Ascending aorta (tissue), 2 donors: ENCODE measurements at regions not wholly inside any gene's neighbourhood (a gene's known extent, or its start where the extent isn't known, plus 50 kb on each side); places are given as distances from the start of the nearest gene placed in this dataset.

Experiments used
- DNase-seq, 2 donors: peaks; one replicate each; pipeline ENCODE4 v3.0.0-alpha.2; 2019; ENCODE audit warnings: low spot score in 2 of 2
- H3K27ac ChIP-seq, 2 donors: fragments of 200-600 bp; sonication (generic); one replicate each; pipeline ENCODE4 v1.5.1; 2016 to 2017; ENCODE audit warnings: mild to moderate bottlenecking in 1 of 2
- H3K27me3 ChIP-seq: fragments of 200-600 bp; sonication (generic); one replicate; pipeline ENCODE4 v1.5.1; 2017
- H3K36me3 ChIP-seq, 2 donors: fragments of 200-600 bp; sonication (generic); one replicate each; pipeline ENCODE4 v1.5.1; 2016
- H3K4me1 ChIP-seq, 2 donors: fragments of 200-600 bp; sonication (generic); one replicate each; pipeline ENCODE4 v1.5.1; 2016 to 2017; ENCODE audit warnings: mild to moderate bottlenecking in 1 of 2
- H3K4me3 ChIP-seq, 2 donors: fragments of 200-600 bp; sonication (generic); one replicate each; pipeline ENCODE4 v1.5.1; 2016 to 2017; ENCODE audit warnings: mild to moderate bottlenecking in 1 of 2
- H3K9me3 ChIP-seq, 2 donors: fragments of 200-600 bp; sonication (generic); one replicate each; pipeline ENCODE4 v1.5.1; 2016
- intact Hi-C: fragments of 100-400 bp; cut with DNase I; formaldehyde crosslinking; loops from one replicate; pipeline ENCODE4 v1.15.1; 2023
- TF ChIP-seq, protein P1 (sequence below), 3 experiments: fragments of 200-600 bp in 2 of 3; fragments of 450-650 bp in 1 of 3; sonication (generic) in 2 of 3; IDR thresholded peaks; one replicate each; pipeline ENCODE4 v1.5.1; 2016 to 2019; ENCODE audit warnings: antibody characterized with exemption in 3 of 3, mild to moderate bottlenecking in 1 of 3, moderate library complexity in 1 of 3

DNA sequence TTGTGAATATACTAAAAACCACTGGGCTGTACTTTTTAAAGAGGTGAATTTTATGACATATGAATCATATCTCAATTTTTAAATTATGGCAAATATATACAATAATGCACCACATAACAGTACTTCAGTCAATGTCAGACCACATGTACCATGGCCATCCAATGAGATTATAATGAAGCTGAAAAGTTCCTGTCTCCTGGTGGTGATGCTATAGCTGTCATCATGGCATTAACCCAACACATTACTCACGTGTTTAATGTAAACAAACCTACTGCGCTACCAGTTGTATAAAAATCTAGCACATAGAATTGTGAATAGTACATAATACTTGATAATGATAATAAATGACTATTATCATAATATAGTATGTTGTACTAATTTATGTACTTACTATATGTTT lies 77.6 kb upstream of the ID2 start:
- DNase-seq = no peak
- Histone ChIP-seq H3K4me1 (peaks cover 0 to 7% of the 10 kb centered on the region in 2 donors), H3K27me3 (no peaks in the 10 kb centered on the region), H3K27ac (no peak overlapping the region), H3K4me3 (no peak overlapping the region), H3K9me3 (no peaks in the 10 kb centered on the region), H3K36me3 (no peaks in the 10 kb centered on the region)
- TF ChIP-seq, protein P1, sequence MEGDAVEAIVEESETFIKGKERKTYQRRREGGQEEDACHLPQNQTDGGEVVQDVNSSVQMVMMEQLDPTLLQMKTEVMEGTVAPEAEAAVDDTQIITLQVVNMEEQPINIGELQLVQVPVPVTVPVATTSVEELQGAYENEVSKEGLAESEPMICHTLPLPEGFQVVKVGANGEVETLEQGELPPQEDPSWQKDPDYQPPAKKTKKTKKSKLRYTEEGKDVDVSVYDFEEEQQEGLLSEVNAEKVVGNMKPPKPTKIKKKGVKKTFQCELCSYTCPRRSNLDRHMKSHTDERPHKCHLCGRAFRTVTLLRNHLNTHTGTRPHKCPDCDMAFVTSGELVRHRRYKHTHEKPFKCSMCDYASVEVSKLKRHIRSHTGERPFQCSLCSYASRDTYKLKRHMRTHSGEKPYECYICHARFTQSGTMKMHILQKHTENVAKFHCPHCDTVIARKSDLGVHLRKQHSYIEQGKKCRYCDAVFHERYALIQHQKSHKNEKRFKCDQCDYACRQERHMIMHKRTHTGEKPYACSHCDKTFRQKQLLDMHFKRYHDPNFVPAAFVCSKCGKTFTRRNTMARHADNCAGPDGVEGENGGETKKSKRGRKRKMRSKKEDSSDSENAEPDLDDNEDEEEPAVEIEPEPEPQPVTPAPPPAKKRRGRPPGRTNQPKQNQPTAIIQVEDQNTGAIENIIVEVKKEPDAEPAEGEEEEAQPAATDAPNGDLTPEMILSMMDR (IDR thresholded peaks at IDR 0.05) = no peak
- intact Hi-C loops = no loop called here

DNA sequence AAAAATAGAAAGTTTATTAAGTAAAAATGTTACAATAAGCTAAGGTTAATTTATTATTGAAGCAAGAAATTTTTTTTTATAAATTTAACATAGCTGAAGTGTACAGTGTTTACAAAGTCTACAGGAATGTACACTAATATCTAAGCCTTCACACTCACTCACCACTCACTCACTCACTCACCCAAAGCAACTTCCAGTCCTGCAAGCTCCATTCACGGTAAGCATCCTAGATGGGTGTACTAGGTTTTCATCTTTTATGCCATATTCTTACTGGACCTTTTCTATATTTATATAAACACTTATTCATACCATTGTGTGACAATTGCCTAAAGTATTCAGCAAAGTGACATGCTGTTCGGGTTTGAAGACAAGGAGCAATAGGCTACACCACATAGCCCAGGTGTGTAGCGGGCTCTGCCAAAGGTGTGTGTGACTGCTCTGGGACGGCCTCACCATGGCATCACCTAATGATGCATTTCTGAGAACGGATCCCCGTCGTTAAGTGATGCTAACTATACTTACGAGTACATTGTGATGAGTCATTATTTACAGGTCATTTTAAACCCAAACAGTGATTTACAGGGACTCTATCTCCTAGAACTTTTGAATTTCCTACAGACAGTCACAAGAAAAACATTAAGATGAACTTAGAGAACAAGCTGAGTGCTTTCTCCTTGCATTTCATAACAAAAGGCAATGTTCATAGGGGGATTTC lies 76.3 kb upstream of the ID2 start:
- Histone ChIP-seq H3K27me3 (no peaks in the 10 kb centered on the region), H3K4me1 (peaks cover 0 to 7% of the 10 kb centered on the region in 2 donors), H3K36me3 (no peaks in the 10 kb centered on the region), H3K4me3 (no peak overlapping the region), H3K27ac (peak overlapping the region in 1 of 2 donors; percentile 30), H3K9me3 (no peaks in the 10 kb centered on the region)
- peak in 1 of 2 donors; percentile 18 for DNase-seq
- TF ChIP-seq, protein P1 (IDR thresholded peaks at IDR 0.05) = no peak
- intact Hi-C loops = no loop called here

DNA sequence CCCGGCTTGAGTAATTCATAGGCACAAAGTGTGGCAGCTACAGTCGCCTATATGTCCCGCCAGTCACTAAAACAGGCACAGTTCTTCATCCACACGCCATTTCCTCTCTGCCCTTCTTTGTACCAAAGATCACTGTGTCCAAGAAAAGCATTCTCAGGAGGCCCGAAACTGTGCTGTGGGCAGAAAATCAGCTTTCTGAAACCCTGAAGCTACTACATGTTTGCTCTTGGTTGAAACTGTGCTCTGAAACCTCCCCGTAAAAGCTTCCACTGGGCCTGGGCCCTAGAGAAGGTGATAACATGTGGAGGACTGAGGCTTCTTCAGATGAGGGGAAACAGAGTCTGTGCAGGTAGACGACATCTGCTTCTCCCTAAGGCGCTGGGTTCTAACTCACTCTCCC lies 75.6 kb upstream of the ID2 start:
- no peaks in the 10 kb centered on the region for H3K36me3 ChIP-seq
- intact Hi-C loops = no loop called here
- no peaks in the 10 kb centered on the region for H3K9me3 ChIP-seq
- no peaks in the 10 kb centered on the region for H3K27me3 ChIP-seq
- H3K4me3 ChIP-seq = no peak overlapping the region
- peaks cover 0 to 7% of the 10 kb centered on the region in 2 donors for H3K4me1 ChIP-seq
- H3K27ac ChIP-seq = peak overlapping the region in 1 of 2 donors; percentile 30
- peak in 1 of 2 donors; percentile 11 for DNase-seq
- TF ChIP-seq, protein P1 (IDR thresholded peaks at IDR 0.05) = no peak

DNA sequence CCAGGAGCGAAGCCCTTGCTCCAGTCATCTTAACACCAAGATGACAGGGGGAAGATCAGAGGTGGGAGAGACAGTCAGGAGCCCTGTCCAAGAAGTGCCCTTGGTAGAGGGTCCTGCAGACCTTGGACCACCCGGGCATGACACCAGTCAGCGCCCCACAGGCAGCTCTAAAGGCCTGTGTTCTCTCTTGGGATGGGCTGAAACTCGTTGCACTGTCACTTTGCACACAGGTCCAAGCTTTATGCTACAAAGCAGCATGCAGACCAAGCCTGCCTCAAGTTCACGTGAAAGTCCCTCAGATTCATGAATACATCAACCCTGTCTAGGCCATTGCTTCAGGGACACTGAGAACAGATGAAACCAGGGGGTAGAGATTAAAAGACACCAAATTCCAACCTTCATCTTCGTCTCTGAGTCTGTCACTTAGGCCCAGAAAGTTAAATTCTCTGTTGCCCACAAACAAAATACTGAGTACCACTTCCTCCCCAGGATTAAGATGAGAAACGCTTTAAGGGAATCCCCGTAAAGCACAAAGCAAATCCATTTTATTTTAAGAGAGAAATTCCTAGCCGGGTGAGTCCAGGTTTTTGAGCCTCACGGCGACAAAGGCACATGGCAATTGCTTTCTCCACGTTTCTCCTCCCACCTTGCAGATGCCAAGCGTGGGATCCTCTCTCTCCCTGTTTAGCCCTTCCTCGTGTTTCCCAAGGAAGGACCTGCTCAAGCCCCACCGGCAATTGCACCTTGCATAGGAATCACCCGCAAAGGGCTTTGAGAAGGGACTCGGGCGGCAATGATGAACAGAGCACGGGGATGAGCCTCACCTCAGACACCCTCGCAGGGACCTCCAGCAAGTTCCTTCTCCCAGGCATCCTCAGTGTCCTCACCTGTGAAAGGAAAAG lies 75.0 kb upstream of the ID2 start:
- peak in 1 of 2 donors; percentile 34 for DNase-seq
- TF ChIP-seq, protein P1 (IDR thresholded peaks at IDR 0.05) = no peak
- Histone ChIP-seq H3K4me3 (no peak overlapping the region), H3K9me3 (no peaks in the 10 kb centered on the region), H3K36me3 (no peaks in the 10 kb centered on the region), H3K27ac (no peak overlapping the region), H3K27me3 (no peaks in the 10 kb centered on the region), H3K4me1 (peaks cover 0 to 7% of the 10 kb centered on the region in 2 donors)
- intact Hi-C loops = no loop called here

DNA sequence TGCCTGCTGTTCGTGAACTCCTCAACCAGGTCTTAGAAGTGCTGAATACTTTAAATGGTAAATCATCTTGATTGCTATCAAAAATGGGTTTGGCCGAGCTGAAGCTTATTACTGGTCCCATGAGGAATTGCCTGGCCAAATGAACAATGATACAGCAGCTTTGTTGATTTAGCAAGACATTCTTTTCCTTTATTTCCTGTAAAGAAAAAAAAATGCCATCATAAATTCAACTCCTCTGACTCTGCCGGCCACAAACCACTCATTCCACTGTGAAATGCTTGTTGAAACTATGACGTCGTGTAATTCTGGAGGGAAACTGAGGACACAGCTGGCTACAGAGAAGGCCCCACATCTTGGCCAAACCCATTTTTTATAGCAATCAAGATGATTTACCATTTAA lies 74.2 kb upstream of the ID2 start:
- H3K27ac ChIP-seq = no peak overlapping the region
- H3K9me3 ChIP-seq = no peaks in the 10 kb centered on the region
- no peak overlapping the region for H3K4me3 ChIP-seq
- H3K36me3 ChIP-seq = no peaks in the 10 kb centered on the region
- no peaks in the 10 kb centered on the region for H3K27me3 ChIP-seq
- peaks cover 0 to 7% of the 10 kb centered on the region in 2 donors for H3K4me1 ChIP-seq
- DNase-seq = peak in 1 of 2 donors; percentile 62
- intact Hi-C loops = no loop called here
- TF ChIP-seq, protein P1 (IDR thresholded peaks at IDR 0.05) = no peak
